ENCODE measurements at regions not wholly inside any gene's neighbourhood (a gene's known extent, or its start where the extent isn't known, plus 50 kb on each side); places are given as distances from the start of the nearest gene placed in this dataset.

DNA sequence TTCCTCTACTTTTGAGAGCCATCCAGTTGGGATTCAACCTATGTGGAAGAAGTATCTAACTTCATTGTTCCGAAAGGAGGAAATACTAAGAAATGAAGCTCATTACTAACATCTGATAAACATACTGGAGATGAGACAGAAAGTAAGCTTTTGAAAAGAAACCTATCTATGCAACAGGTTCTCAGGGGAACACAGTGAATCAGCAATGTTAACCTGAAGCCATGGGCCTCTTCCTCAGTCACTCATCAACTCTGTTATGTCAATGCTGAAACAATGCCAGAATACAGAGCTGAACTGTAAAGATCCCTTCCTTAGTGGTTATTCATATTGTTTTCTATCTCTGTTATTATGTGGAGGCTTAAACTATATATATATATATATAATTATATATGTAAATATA lies 55.5 kb upstream of the ESRRG start:
- TF ChIP-seq, protein P1, sequence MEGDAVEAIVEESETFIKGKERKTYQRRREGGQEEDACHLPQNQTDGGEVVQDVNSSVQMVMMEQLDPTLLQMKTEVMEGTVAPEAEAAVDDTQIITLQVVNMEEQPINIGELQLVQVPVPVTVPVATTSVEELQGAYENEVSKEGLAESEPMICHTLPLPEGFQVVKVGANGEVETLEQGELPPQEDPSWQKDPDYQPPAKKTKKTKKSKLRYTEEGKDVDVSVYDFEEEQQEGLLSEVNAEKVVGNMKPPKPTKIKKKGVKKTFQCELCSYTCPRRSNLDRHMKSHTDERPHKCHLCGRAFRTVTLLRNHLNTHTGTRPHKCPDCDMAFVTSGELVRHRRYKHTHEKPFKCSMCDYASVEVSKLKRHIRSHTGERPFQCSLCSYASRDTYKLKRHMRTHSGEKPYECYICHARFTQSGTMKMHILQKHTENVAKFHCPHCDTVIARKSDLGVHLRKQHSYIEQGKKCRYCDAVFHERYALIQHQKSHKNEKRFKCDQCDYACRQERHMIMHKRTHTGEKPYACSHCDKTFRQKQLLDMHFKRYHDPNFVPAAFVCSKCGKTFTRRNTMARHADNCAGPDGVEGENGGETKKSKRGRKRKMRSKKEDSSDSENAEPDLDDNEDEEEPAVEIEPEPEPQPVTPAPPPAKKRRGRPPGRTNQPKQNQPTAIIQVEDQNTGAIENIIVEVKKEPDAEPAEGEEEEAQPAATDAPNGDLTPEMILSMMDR (conservative IDR thresholded peaks at IDR 0.05; ENCODE audit: low read length), result no peak
- TF ChIP-seq EZH2phosphoT487 (IDR thresholded peaks at IDR 0.05; ENCODE audit: borderline replicate concordance, low read depth, low read length), result no peak
- intact Hi-C loops (cut with micrococcal nuclease; ENCODE audit: unreplicated experiment), result no loop called here
- Histone ChIP-seq H3K4me1 (ENCODE audit: insufficient read depth, low read length, poor library complexity, severe bottlenecking) (no peaks in the 10 kb centered on the region), H4K20me1 (ENCODE audit: insufficient read depth, low read length) (no peaks in the 10 kb centered on the region), H3K36me3 (ENCODE audit: insufficient read depth, low read length) (no peaks in the 10 kb centered on the region), H3K27ac (ENCODE audit: low read depth, low read length, poor library complexity, severe bottlenecking) (no peak overlapping the region), H3K4me3 (ENCODE audit: low read depth, low read length, poor library complexity, severe bottlenecking) (no peak overlapping the region), H2AFZ (ENCODE audit: low read length) (no peak overlapping the region), H3K79me2 (ENCODE audit: insufficient read depth, low read depth, low read length) (no peaks in the 10 kb centered on the region), H3K9me2 (ENCODE audit: insufficient read depth, low read length) (no peaks in the 10 kb centered on the region), H3K9me3 (ENCODE audit: low read length) (no peaks in the 10 kb centered on the region), H3K4me2 (ENCODE audit: low read length) (no peak overlapping the region)
- CTCF ChIA-PET (ENCODE audit: unreplicated experiment), result interaction anchor here (0.5 kb wide), 1 partner anchor 316 kb away, joined by 3 read pairs; no protein-coding TSS in a partner anchor
- POLR2A ChIA-PET, result no interaction called here
- no TSS peak for BruUV-seq (replicated peaks)
- no peak for DNase-seq (ENCODE audit: low spot score)

DNA sequence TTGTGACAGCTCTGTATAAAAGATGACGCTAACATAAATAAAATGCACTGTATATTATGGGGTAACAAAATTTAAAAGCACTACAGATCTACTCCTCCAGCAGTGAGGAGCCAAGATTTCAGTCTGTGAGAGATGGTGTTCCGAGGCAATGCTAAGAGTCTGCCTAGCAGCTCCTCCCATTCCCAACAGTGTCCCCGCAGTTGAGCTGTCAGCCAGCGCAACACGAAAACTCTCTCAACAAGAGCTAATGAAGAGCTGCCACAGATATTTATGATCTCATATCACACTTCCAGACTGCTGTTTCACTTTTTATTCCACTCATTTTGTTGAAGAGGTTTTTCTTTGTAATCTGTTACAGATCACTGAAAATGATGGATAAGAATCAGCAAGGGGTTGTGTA lies 53.9 kb upstream of the ESRRG start:
- intact Hi-C loops (cut with micrococcal nuclease; ENCODE audit: unreplicated experiment), result no loop called here
- no peak for DNase-seq (ENCODE audit: low spot score)
- H3K36me3 ChIP-seq (ENCODE audit: insufficient read depth, low read length), result no peaks in the 10 kb centered on the region
- no peaks in the 10 kb centered on the region for H3K79me2 ChIP-seq (ENCODE audit: insufficient read depth, low read depth, low read length)
- no peak overlapping the region for H3K27ac ChIP-seq (ENCODE audit: low read depth, low read length, poor library complexity, severe bottlenecking)
- BruUV-seq (replicated peaks), result no TSS peak
- CTCF ChIA-PET (ENCODE audit: unreplicated experiment), result no interaction called here
- H3K9me2 ChIP-seq (ENCODE audit: insufficient read depth, low read length), result no peaks in the 10 kb centered on the region
- POLR2A ChIA-PET, result interaction anchor here (1.1 kb wide), 1 partner anchor 39 kb away, joined by 3 read pairs; no protein-coding TSS in a partner anchor
- H3K4me3 ChIP-seq (ENCODE audit: low read depth, low read length, poor library complexity, severe bottlenecking), result no peak overlapping the region
- no peak overlapping the region for H2AFZ ChIP-seq (ENCODE audit: low read length)
- no peak overlapping the region for H3K4me2 ChIP-seq (ENCODE audit: low read length)
- no peaks in the 10 kb centered on the region for H3K9me3 ChIP-seq (ENCODE audit: low read length)
- no peaks in the 10 kb centered on the region for H3K4me1 ChIP-seq (ENCODE audit: insufficient read depth, low read length, poor library complexity, severe bottlenecking)
- TF ChIP-seq, protein P1 (conservative IDR thresholded peaks at IDR 0.05; ENCODE audit: low read length), result no peak
- H4K20me1 ChIP-seq (ENCODE audit: insufficient read depth, low read length), result no peaks in the 10 kb centered on the region

Data from OCI-LY7 (cell line).